Right ventricle myocardium inferior (tissue), 1 donor: ENCODE measurements at regions not wholly inside any gene's neighbourhood (a gene's known extent, or its start where the extent isn't known, plus 50 kb on each side); places are given as distances from the start of the nearest gene placed in this dataset.
A peak's percentile ranks its signal among the peaks of the same experiment; 100 is the strongest.

Experiments
- ATAC-seq: fragments of 200-7000 bp; cut with Tn5 transposase; one replicate; pipeline ENCODE4 v1.9.1; 2020; ENCODE audit warnings: mild to moderate bottlenecking, moderate library complexity
- DNase-seq: peaks from one replicate; pipeline ENCODE4 v3.0.0; 2021; ENCODE audit errors: missing footprints
- intact Hi-C: fragments of 100-400 bp; cut with DNase I; formaldehyde crosslinking; loops from one replicate; pipeline ENCODE4 v1.11.0; 2022
- donor health status: DM: no; HTN: yes; CAD: no; lungs with severe emphysema.

DNA sequence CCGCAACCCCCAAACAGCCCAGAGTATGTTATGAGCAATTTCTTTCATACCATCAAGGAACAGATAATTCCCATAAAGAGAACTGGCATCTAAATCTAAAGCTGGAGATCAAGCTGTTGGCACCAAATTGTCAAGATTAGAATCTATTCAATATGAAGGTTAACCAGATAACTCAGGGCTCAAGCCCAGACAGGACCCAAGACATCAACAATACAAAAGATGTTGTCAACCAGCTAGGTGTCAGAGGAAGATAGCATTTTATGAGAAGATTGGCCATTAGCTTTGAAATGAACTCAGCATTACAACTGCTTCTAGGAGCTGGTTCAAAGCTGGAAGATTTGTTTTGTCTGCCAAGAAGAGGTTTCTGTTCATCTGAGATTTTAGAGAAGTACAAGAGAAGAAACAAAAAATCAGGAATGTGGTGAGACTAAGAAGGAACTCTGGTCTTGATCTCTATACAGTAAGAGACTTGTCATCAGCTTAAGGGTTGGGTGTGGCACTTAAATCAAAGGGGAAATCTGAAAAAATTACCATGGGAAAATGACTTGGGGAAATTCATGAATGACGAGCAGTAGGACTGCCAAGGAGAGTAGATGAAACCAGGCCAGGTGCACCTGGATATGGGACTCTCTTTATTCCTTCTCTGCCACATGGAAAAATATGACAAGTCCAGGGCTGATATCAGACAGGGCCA lies 64.2 kb upstream of the COX10 start:
- DNase-seq (no peak), ATAC-seq (no peak)
- intact Hi-C loops: no loop called here

DNA sequence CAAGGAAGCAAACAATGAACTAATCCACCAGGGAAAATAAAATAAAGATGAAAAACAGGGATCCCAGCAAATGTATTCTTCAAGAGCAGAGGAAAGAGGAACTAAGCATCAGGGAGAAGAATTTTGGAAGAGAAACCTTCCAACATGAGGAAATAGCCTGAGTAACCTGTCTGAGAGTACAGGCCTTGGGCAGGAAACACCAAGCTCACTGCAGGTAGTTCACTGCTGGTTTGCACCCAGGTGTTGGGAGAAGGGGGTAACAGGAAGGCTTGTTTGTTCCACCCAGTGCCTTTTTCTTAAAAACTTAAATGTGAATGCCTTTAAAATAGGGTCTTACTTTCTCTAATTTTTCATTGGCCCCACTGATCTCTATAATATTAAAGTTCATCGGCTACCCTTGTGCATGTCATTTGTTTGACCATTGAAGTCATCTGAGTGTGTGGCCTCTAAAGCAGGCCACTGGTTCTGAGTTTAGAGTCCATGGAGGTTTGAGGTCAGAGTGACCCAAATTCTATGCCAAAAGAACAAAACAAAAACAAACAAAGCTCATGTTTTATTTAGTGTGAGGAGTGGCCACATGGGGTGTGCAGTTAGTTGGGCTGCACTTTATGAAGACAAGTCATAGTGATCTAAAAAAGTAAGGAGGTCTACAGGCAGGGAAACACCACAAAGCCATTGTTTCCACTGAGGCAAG lies 62.9 kb upstream of the COX10 start:
- DNase-seq (no peak), ATAC-seq (no peak)
- intact Hi-C loops: no loop called here

DNA sequence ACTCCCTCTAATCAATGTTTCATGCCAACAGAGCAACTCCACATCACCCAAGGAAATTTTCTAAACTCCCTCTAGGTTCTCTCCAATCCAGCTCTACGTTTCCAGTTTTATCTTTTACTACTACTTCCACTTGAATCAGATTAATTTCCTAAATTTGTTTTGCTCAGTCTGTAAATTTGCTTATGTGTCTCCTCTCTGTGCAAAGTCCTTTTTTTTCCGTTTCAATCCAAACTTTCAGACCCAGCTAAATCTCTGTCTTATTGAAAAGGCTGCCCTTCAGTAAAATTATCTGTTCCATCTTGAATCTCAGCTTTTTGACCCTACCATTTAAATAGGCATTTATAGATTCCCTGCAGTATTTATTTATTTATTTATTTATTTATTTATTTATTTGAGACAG lies 61.4 kb upstream of the COX10 start:
- ATAC-seq: no peak
- intact Hi-C loops: no loop called here
- DNase-seq: no peak

GRCh38 chr17:14011036-14011692 lies 58.1 kb upstream of the COX10 start:
- intact Hi-C loops: no loop called here
- no peak for DNase-seq
- no peak for ATAC-seq

DNA sequence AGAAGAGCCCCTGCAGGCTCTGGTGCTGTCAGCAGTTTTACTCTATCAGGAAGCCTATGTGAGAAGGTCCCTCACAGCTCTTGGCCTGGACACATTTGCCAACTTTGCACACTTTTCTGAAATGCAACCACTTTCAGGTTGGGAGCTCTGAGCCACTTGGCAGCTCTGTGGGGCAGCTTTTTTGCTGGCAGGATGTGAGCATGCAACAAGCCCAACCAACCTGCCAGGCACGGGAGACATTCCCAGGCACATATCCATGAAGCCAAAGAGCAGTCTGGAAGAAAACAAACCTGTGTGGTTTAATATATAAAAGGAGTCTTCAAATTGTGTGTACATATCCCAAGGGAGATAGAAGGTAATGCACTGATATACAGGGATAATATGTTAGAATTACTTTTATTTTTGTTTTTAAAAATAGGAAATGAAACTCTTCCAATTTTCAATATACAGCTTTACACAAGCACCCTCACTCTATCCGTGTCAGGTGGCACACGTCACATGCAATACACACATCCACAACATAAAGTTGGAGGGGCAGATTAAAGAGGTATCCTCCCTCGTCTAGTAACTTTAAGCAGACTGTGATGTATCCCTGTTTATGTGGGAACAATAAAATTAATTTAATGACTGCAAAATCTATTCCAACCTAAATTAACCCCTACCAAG lies 57.4 kb upstream of the COX10 start:
- peak; percentile 62 for ATAC-seq
- intact Hi-C loops: no loop called here

GRCh38 chr17:14014657-14015056 lies 54.6 kb upstream of the COX10 start:
- intact Hi-C loops: no loop called here
- no peak for ATAC-seq

More for the DNA sequence above, 57.4 kb upstream of the COX10 start:
- DNase-seq: no peak

DNA sequence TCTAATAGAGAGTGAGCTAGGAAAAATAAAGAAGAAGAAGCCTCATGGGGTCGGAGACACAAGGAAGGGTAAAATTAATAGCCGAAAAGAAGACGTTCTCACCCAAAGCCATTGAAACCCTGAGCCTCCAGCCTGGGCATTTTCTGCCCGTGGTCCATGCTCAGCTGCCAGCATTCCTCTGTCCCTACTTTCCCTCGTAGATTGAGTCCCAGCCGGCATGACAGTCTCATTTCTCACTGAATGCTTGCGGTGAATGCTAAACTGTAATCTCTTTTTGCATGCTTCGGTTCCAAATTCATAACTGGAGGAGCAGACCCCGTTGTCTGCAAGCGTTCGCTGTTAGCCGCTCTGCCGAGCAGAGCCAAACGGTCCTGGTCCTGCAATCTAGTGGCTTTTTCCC lies 54.0 kb upstream of the COX10 start:
- no peak for DNase-seq
- no peak for ATAC-seq
- intact Hi-C loops: no loop called here

More at GRCh38 chr17:14014657-14015056, 54.6 kb upstream of the COX10 start:
- no peak for DNase-seq

GRCh38 chr17:14016858-14017257 lies 52.4 kb upstream of the COX10 start:
- DNase-seq (no peak), ATAC-seq (no peak)
- intact Hi-C loops: no loop called here

- ATAC-seq (no peak), DNase-seq (no peak)
- intact Hi-C loops: no loop called here
Measured at GRCh38 chr17:14019186-14019956, 49.9 kb upstream of the COX10 start.
